SK-N-SH treated with all-trans-retinoic acid at 6 μM for 48 hours (cell line): ENCODE measurements at regions not wholly inside any gene's neighbourhood (a gene's known extent, or its start where the extent isn't known, plus 50 kb on each side); places are given as distances from the start of the nearest gene placed in this dataset.

ENCODE experiments used
- ARNTL ChIP-seq: fragments of 450-650 bp; formaldehyde crosslinking; IDR thresholded peaks from 2 replicates; pipeline ENCODE4 v1.5.0; 2020; ENCODE audit warnings: low read depth, mild to moderate bottlenecking, moderate library complexity, borderline replicate concordance
- CREB5 ChIP-seq: fragments of 250-450 bp; sonication (Bioruptor Pico); IDR thresholded peaks from 2 replicates; pipeline ENCODE4 v1.5.1; 2020; ENCODE audit warnings: low read depth, mild to moderate bottlenecking, moderate library complexity
- PATZ1 ChIP-seq: fragments of 250-450 bp; sonication (Bioruptor Pico); IDR thresholded peaks from 2 replicates; pipeline ENCODE4 v1.8.0; 2020; ENCODE audit warnings: mild to moderate bottlenecking, moderate library complexity, borderline replicate concordance
- TCF4 ChIP-seq: fragments of 250-450 bp; sonication (Bioruptor Pico); IDR thresholded peaks from 2 replicates; pipeline ENCODE4 v1.8.0; 2021; ENCODE audit warnings: mild to moderate bottlenecking, moderate library complexity, borderline replicate concordance
- ZC3H10 ChIP-seq: fragments of 250-450 bp; sonication (Bioruptor Pico); IDR thresholded peaks from 2 replicates; pipeline ENCODE4 v1.5.1; 2021; ENCODE audit warnings: mild to moderate bottlenecking, moderate library complexity
- ZFP3 ChIP-seq: fragments of 250-450 bp; sonication (Bioruptor Pico); IDR thresholded peaks from 2 replicates; pipeline ENCODE4 v1.5.0; 2020; ENCODE audit warnings: mild to moderate bottlenecking, moderate library complexity
- ZFP30 ChIP-seq: fragments of 450-650 bp; formaldehyde crosslinking; IDR thresholded peaks from 2 replicates; pipeline ENCODE4 v1.5.0; 2022; ENCODE audit warnings: mild to moderate bottlenecking, moderate library complexity
- ZNF8 ChIP-seq: fragments of 450-650 bp; formaldehyde crosslinking; IDR thresholded peaks from 2 replicates; pipeline ENCODE4 v1.5.0; 2020; ENCODE audit warnings: mild to moderate bottlenecking, moderate library complexity

GRCh38 chr13:53605326-53605725 lies 576.7 kb downstream of the OLFM4 start:
- no peak for TF ChIP-seq TCF4
- TF ChIP-seq ZNF8: no peak
- no peak for TF ChIP-seq PATZ1 (CRISPR knock-in tag)
- no peak for TF ChIP-seq ZFP30 (CRISPR knock-in tag)
- no peak for TF ChIP-seq CREB5 (CRISPR knock-in tag)
- TF ChIP-seq ZC3H10 (CRISPR knock-in tag): no peak
- TF ChIP-seq ARNTL (CRISPR knock-in tag): no peak
- TF ChIP-seq ZFP3 (CRISPR knock-in tag): no peak
